Fibroblast of the aortic adventitia (primary cell): ENCODE measurements at regions not wholly inside any gene's neighbourhood (a gene's known extent, or its start where the extent isn't known, plus 50 kb on each side); places are given as distances from the start of the nearest gene placed in this dataset.

ENCODE experiments used
- DNase-seq: peaks from one replicate; pipeline ENCODE4 v3.0.0-alpha.2; 2010; ENCODE audit warnings: low read depth
- H3K4me3 ChIP-seq: 2 replicates; pipeline ENCODE4 v1.5.1; 2011; ENCODE audit warnings: low read depth, mild to moderate bottlenecking, control low read depth, low read length, moderate library complexity
- CTCF ChIP-seq: IDR thresholded peaks from 2 replicates; pipeline ENCODE4 v1.5.1; 2011; ENCODE audit warnings: mild to moderate bottlenecking, low read length, control low read depth, inconsistent platforms; ENCODE audit not compliant: insufficient read depth

GRCh38 chr3:118396491-118396890 is 638.2 kb downstream of the IGSF11 start:
- no peak for DNase-seq
- H3K4me3 ChIP-seq: no peak overlapping the region
- TF ChIP-seq CTCF: no peak

GRCh38 chr3:118400086-118400485 is 634.6 kb downstream of the IGSF11 start:
- DNase-seq: no peak
- TF ChIP-seq CTCF: no peak
- no peak overlapping the region for H3K4me3 ChIP-seq

GRCh38 chr3:118400886-118401285 is 633.8 kb downstream of the IGSF11 start:
- DNase-seq: no peak
- no peak for TF ChIP-seq CTCF
- no peak overlapping the region for H3K4me3 ChIP-seq

GRCh38 chr3:118401887-118402286 is 632.8 kb downstream of the IGSF11 start:
- TF ChIP-seq CTCF: no peak
- no peak for DNase-seq
- H3K4me3 ChIP-seq: no peak overlapping the region

GRCh38 chr3:118402971-118403370 is 631.7 kb downstream of the IGSF11 start:
- DNase-seq: no peak

GRCh38 chr3:118406562-118406961 is 628.1 kb downstream of the IGSF11 start:
- H3K4me3 ChIP-seq: no peak overlapping the region
- no peak for DNase-seq
- TF ChIP-seq CTCF: no peak

More at GRCh38 chr3:118402971-118403370, 631.7 kb downstream of the IGSF11 start:
- no peak for TF ChIP-seq CTCF
- H3K4me3 ChIP-seq: no peak overlapping the region

GRCh38 chr3:118408431-118408830 is 626.2 kb downstream of the IGSF11 start:
- no peak for DNase-seq
- no peak for TF ChIP-seq CTCF
- H3K4me3 ChIP-seq: no peak overlapping the region
